ENCODE measurements at regions not wholly inside any gene's neighbourhood (a gene's known extent, or its start where the extent isn't known, plus 50 kb on each side); places are given as distances from the start of the nearest gene placed in this dataset.
"Not testable (repeated sequence)": the region's sequence is repeated elsewhere in the genome, so short reads cannot be mapped to it uniquely, and the experiment has no call there.

DNA sequence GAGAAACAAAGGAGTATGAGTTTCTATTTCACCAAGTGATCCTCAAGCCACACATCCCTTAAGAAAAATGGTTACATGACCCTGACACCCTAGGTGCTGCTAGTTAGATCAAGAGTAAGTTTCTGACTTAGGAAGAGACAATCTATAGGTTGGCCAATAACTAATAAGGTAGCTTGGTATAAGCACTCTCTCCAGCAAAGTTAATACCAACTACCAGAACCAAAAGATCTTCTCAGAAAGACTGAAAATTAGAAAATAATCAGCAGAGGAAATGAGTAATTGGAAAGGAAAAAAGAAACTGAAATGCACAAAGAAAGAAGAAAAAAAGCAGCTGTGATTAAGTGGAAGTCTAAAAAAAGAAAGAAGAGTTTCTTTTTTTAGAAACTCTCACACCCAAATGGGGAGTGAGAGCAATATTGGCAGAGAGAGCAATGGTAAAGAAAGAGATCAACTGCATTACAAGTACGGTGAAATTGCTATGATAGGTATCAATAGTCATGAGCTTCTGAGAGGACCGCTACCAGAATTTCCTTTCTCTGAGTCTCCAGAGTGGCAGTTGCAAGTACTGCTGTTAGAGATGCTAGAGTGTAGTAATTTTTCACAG lies 195.5 kb downstream of the TMEM167A start:
- no peak for DNase-seq
- TF ChIP-seq POLR2A (IDR thresholded peaks at IDR 0.05) (no peak), POLR2AphosphoS5 (IDR thresholded peaks at IDR 0.05) (no peak)
- TF ChIP-seq, protein P1, sequence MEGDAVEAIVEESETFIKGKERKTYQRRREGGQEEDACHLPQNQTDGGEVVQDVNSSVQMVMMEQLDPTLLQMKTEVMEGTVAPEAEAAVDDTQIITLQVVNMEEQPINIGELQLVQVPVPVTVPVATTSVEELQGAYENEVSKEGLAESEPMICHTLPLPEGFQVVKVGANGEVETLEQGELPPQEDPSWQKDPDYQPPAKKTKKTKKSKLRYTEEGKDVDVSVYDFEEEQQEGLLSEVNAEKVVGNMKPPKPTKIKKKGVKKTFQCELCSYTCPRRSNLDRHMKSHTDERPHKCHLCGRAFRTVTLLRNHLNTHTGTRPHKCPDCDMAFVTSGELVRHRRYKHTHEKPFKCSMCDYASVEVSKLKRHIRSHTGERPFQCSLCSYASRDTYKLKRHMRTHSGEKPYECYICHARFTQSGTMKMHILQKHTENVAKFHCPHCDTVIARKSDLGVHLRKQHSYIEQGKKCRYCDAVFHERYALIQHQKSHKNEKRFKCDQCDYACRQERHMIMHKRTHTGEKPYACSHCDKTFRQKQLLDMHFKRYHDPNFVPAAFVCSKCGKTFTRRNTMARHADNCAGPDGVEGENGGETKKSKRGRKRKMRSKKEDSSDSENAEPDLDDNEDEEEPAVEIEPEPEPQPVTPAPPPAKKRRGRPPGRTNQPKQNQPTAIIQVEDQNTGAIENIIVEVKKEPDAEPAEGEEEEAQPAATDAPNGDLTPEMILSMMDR (IDR thresholded peaks at IDR 0.05 in 8 of 11, conservative IDR thresholded peaks at IDR 0.05 in 3 of 11) = no peak
- intact Hi-C loops (cut with DNase I; ENCODE audit: low total_unique reads) = no loop called here
- H3K27me3 ChIP-seq (replicated peaks in 1 of 7) = no peaks in the 10 kb centered on the region
- no peak overlapping the region for H3K27ac ChIP-seq
- H3K4me1 ChIP-seq = peaks cover 0 to 6% (median 0%) of the 10 kb centered on the region in 6 donors
- H3K36me3 ChIP-seq = no peaks in the 10 kb centered on the region
- WGBS, 5 donors = 66 to 86% (median 70%) methylated on average over 2 of the region's 2 CpGs
- H3K9me3 ChIP-seq = peaks cover 0 to 45% (median 32%) of the 10 kb centered on the region in 8 donors
- no peak overlapping the region for H3K4me3 ChIP-seq

DNA sequence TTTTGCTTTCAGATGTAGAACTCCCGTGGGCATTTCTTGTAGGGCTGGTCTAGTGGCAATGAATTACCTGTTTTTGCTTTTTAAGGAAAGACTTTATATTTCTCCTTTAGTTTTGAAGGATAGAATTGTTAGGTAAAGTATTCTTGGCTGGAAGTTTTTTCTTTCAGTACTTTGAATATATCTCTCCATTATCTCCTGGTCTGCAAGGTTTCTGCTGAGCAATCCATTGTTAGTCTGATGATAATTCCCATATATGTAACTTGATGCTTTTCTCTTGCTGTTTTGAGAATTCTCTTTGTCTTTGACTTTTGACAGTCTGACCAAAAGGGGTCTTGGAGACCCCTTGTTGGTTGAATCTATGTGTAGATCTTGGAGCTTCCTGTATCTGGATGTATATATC lies 198.1 kb downstream of the TMEM167A start:
- Histone ChIP-seq H3K27ac (no peak overlapping the region), H3K36me3 (no peaks in the 10 kb centered on the region), H3K4me3 (no peak overlapping the region), H3K27me3 (replicated peaks in 1 of 7) (no peaks in the 10 kb centered on the region), H3K9me3 (peaks cover 0 to 47% (median 36%) of the 10 kb centered on the region in 8 donors), H3K4me1 (no peaks in the 10 kb centered on the region)
- TF ChIP-seq POLR2A (IDR thresholded peaks at IDR 0.05) (no peak), POLR2AphosphoS5 (IDR thresholded peaks at IDR 0.05) (no peak)
- TF ChIP-seq, protein P1 (IDR thresholded peaks at IDR 0.05 in 8 of 11, conservative IDR thresholded peaks at IDR 0.05 in 3 of 11) = no peak
- DNase-seq = no peak
- WGBS, 5 donors = 68 to 92% (median 82%) methylated on average over 1 of the region's 1 CpG
- intact Hi-C loops (cut with DNase I; ENCODE audit: low total_unique reads) = no loop called here

DNA sequence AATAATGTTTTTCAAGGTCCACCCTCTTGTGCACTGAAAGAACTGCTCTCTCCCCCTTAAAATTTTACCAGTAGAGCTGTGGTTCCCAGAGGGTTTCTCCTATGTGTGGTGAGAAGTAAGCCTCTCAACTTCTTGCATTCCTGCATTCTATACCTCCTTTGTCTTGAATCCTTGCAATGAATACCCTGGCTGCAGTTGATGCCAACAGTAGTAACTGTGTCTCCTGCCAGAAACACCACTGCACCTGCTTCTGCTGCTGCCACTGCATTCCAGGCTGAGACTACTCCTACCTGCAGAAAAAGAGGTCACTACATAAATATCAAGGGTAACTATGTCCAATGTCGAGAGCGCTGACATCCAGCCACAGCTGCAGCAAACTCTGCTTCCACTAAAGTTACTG lies 203.7 kb downstream of the TMEM167A start:
- H3K27me3 ChIP-seq (replicated peaks in 1 of 7) = no peaks in the 10 kb centered on the region
- H3K9me3 ChIP-seq = peaks cover 0 to 23% (median 12%) of the 10 kb centered on the region in 8 donors
- H3K4me3 ChIP-seq = no peak overlapping the region
- DNase-seq = no peak
- H3K36me3 ChIP-seq = no peaks in the 10 kb centered on the region
- TF ChIP-seq, protein P1 (IDR thresholded peaks at IDR 0.05 in 8 of 11, conservative IDR thresholded peaks at IDR 0.05 in 3 of 11) = no peak
- no peak for TF ChIP-seq POLR2A (IDR thresholded peaks at IDR 0.05)
- TF ChIP-seq POLR2AphosphoS5 (IDR thresholded peaks at IDR 0.05) = no peak
- no peaks in the 10 kb centered on the region for H3K4me1 ChIP-seq
- no peak overlapping the region for H3K27ac ChIP-seq
- intact Hi-C loops (cut with DNase I; ENCODE audit: low total_unique reads) = no loop called here
- 43 to 92% (median 67%) methylated on average over 2 of the region's 2 CpGs for WGBS, 5 donors

DNA sequence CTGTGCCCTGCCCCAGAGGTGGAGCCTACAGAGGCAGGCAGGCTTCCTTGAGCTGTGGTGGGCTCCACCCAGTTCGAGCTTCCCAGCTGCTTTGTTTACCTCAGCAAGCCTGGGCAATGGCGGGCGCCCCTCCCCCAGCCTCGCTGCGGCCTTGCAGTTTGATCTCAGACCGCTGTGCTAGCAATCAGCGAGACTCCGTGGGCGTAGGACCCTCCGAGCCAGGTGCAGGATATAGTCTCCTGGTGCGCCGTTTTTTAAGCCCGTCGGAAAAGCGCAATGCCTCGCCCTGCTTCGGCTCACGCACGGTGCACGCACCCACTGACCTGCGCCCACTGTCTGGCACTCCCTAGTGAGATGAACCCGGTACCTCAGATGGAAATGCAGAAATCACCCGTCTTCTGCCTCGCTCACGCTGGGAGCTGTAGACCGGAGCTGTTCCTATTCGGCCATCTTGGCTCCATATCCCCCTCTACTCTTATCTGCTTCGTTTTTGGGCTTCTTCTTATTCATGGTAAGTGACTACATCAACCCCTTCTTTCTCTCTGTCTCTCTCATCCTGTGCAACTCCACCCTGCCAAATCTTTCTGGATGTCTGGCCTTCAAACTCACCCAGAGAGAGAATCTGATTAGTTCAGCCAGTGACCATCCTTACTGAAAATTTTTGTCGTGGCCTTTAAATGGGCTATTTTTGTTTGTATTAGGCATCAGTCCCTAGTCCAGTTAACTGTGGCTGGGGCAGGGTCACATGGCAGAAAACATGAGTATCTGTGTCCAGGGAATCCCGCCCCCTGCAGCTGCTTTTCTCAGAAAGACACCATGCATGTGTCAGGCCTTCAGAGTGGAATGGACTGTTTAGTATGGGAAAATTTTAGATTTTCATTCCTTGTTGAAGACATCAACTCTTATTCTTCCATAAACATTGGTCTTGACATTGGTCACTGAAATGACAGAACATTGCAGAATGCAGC lies 204.6 kb downstream of the TMEM167A start:
- peaks cover 0 to 15% (median 5%) of the 10 kb centered on the region in 8 donors for H3K9me3 ChIP-seq
- H3K27me3 ChIP-seq (replicated peaks in 1 of 7); DNase-seq; H3K4me3 ChIP-seq; H3K4me1 ChIP-seq; H3K27ac ChIP-seq; intact Hi-C loops (cut with DNase I; ENCODE audit: low total_unique reads); H3K36me3 ChIP-seq: not testable (repeated sequence)
- WGBS, 5 donors = 85 to 91% (median 89%) methylated on average over 22 to 30 of the region's 30 CpGs
